OCI-M2 (cell line): ENCODE measurements at regions not wholly inside any gene's neighbourhood (a gene's known extent, or its start where the extent isn't known, plus 50 kb on each side); places are given as distances from the start of the nearest gene placed in this dataset.

ENCODE experiments used
- DNase-seq: peaks from one replicate; lab custom pipeline; 2025; ENCODE audit not compliant: unreplicated experiment; lab: John Stamatoyannopoulos, UW

DNA sequence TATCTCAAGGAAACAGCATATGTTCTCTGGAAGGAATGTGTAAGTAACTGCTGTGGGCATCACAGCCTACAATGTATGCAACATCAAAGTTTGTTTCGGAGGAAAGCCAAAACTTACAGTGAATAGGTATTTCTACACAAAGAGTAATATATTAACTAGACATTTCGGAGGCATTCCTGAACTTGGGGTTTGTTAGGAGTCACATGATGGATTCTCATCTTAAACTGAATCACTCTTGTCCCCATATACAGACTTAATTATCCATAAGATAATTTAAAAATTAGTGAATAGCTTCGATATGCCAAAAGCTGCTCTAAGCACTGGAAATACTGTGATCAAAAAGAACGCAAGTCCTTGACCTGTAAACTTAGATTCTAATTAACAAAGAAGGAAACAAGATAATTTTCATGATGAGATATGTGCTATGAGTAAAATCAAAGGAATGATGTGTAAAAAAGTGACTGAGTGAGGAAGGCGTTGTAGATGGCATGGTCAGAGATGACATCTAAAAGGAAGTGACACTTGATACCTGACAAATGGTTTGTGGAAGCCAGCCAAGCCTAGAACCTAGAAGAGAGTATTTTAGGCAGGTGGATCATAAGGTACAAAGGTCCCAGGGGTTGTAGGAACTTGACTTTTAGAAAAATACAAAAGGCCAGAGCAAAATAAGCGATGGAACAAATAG is 273.1 kb downstream of the MRPL39 start:
- DNase-seq: no peak

DNA sequence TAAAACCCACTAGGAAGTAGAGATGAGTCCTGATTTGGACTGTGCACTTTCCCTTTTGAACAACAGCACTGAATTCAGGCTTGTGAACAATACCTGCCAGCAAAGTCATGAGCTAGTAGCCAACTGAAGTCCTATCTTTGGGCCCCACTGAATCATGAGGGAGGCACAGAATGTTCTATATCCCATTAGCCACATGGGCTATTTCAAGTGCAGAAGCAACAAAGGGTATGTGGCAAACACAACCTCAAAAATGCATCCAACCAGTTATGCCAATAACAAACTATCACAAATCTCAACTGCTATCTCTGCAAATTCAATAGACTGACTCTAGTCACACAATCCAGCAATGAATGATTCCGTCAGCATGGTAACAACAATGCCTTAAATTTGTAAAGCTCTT is 276.0 kb downstream of the MRPL39 start:
- no peak for DNase-seq

DNA sequence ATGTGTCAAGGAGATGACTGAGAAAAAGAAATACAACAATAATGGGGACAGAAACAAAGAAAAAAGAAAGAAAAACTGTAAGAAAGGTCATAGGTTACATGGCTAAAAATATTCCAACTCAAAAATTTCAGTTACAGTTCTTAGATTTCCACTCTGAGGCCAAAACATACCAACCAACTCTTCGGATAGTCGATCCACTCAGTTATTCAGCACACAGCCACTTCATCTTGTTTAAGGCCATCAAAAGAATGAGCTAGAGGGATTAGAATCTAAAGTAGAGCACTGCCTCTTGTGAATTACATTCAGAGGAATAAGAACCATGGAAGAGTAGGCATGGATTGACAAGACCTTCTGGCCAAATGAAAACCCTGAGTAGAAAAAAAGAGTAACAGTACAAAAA is 277.0 kb downstream of the MRPL39 start:
- no peak for DNase-seq

DNA sequence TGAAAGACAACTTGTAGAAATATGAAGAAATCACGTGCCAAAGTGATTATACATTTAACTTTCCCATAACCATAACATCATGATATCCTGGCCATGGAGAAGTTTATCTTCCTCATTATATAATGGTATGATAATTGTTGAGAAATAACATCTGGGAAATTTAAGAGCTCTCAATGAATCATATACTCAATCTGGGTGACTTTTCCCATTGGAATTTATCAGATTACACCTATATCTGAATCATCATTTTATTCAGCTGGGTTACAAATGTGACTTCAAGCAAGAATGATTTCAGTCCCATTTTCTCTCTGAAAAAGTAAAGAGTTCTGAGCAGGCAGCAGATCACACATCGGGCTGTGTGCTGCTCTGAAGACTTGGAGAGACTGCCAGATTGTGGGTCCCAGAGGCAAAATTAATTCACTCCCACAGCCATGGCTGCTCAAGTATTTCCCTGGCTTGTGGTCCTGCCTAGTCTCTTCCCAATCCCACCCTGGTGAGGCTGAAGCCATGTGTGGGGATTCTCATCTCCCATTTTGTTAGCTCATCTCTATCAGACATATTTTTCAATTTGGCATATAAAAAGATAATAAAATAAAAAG is 278.0 kb downstream of the MRPL39 start:
- DNase-seq: no peak

DNA sequence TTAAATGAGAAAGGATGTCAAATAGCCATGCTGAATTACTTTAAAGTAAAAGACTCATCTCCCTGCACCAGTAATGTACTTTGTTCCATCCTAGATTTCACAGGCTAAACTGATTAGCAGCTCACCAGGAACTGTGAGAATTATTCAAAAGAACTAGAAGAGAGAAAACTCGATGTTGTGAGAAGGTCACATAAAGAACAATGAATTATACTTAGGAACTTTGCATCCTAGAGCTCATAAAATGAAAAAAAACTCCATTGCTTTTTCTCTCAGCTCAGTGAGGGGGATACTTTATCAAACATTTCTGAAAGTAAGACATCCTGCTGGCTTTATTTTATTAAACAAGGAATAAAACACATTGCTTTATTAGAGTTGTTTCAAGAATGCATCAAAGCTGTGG is 278.5 kb downstream of the MRPL39 start:
- no peak for DNase-seq

DNA sequence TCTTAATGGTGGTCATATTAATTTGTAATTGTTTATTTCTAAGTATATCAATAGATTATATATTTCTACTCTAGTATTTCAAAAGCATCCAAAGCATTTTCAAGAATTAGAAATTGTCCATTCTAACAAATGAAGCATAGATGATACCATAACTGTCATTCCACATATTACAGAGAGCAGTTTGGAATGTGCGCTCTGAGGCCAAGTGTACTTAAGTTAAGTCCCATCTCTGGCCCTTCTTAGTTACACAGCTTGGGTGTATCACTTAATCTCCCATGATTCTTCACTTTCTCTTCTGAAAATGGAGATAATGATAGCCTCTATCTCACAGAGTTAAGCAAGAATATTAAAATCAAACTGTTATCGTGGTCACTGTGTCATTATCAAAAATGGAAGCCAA is 281.1 kb downstream of the MRPL39 start:
- DNase-seq: no peak

DNA sequence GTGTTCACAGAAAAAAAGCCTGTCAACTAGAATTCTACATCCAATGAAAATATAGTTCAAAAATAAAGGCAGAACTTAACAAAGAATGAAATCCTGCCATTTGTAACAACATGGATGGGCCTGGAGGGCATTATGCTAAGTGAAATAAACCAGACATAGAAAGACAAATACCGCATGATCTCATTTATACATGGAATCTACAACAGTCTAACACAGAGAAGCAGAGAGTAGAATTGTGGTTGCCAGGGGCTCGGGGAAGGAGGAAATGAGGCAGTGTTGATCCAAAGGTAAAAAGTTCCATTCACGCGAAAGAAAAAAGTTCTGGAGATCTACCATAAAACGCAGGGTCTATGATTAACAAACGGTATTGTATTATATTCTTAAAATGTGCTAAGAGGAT is 282.6 kb downstream of the MRPL39 start:
- no peak for DNase-seq

DNA sequence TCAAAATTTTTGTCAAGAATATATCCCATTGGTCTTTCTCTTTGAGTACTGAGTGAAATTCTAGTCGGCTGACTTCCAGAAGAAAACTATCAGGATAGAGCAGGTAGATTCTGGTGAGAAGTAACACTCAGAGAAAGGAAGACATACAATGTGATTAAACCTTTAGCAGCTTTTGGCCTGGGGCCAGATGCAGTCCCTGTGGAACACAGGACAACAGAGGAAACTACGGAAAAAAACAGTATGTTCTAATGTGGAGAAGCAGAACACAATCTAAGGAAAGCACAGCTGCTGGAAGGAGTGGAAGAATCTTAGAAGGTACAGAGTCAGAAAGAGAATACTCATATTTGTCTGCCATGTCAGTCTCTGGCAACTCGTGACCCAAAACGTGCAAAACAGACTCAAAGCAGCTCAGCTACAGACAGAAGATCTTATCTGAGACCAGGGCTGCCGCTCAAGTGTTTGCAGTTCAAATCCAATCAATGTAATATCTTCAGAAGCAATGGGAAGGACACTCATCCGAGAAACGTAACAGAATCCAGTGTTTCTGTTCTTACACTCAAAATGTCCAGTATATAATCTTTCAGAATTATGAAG is 283.8 kb downstream of the MRPL39 start:
- no peak for DNase-seq

DNA sequence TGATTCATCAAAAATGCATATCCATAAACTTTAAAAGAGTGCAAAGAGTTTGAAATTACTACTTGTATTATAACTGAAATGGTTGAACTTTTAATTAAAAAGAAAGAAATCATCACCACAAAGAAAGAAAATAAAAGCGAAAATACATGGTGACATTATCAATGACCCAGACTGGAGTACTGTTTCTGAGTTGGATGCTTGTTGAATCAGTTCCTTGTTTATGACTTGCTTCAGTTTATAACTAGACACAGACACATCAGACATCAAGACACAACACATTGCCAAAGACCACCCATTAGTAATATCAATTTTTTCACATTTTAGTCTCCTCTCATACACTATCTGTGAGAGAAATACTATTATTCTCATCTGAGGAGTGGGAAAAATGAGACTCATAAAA is 293.0 kb downstream of the MRPL39 start:
- DNase-seq: no peak

DNA sequence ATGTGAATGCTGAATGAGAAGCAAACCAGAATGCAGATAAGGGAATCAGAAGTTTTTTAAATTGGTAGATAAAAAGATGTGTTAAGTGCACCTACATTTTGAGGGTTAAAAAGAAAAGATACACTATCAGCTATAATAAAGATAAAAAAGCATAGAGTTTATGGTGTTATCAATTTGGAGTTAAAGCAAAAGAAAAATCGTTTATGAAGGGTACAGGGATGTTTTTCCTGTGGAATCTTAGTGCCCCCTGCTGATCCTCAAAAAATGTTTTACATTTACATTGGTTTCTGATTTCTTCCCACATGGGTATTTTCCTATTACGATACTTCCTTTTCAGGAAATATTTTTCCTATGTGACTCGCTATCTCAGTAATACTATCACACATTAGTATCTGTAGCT is 293.5 kb downstream of the MRPL39 start:
- no peak for DNase-seq

DNA sequence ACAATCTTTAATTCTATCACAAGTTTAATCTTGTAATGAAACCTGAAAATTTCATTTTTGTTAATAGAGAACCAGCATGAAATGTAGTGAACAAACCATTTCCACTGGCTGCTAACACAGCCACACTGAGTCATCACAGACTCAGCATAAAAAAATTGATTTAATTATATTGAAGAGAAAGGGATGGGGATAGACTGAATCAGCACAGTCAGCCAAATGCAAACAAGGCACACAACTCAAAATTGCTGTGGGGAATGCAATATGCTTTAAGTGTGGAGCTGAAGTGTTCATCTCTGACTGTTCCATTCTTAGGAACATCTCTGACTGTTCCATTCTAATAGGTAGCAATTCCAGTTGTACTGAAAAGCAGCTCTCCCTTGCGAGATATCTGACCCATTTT is 299.8 kb downstream of the MRPL39 start:
- DNase-seq: no peak

DNA sequence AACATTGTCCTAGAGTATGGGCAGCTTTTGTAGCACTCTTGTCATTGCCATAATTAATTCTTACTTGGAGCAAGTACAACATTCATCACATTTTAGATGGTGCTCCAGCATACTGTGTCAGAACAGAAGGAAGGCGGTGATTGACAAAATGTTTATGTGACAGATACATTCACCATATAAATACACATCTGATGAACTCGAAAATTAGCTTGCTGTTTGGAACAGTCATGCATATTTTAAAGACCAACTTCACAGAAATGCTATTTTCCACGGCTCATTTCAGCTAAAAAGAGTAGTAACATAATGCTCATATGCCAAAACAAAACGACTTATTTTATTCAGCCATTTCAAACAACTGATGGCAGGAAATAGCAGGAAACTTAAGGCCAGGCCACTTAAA is 302.7 kb downstream of the MRPL39 start:
- DNase-seq: no peak

DNA sequence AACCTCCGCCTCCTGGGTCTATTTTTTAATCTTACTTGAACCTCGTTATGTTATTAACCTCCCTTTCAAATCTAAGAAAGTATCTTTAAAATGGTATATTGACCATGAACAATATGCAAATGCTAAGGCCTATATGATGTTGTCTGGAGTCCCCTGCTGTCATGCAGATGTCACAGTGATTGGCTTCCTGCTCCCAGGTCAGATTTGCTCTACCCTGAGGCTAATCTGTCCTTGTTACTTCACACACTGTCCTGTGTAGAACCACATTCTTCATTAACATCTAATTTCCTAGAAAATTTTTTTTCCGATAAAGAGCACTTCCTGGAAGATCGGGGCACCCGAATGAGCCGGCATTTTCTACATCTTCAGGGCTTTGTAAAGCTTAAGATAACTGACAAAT is 306.6 kb downstream of the MRPL39 start:
- no peak for DNase-seq

DNA sequence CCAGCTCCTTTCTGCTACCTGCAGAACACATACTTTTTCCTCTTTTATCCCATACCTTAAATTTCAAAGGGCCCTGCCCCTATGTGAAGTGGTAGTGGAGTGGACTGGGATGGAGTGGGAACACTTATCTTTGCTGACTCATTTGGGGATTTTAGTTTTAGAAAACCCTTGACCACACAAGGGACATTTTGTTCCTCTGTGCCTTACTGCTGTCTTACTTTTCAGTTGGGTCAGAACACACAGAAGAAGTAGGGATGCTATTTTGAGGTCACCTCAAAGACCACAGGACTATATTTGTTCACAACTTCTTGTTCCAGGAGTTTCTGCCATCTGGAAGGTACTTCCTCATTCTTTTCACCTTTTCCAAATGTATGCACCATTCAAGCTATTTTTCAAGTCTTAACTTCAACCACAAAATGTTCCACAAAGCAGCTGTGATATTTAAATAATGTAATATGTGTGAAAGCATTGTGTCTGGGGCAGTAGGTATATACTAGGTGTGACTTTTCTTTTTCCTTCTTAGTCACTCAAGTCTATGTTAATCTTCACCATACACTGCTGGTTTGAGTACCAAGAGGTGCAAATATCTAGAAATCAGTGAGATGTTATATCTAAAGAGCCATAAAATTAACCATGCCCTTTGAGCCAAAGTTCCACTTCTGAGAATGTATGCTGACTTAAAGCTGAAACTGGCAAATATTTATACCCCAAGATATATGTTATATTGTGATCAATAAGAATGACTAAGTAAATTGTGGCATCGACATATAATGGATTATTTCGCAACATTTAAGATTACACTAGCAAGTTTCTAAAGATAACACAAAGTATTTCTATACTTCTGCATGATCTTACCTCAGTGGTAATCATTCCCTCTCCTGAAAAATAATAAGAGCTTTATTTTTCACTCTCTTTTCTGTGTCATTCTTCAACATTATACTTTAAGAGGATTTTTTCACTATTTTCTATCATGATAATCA is 308.5 kb downstream of the MRPL39 start:
- DNase-seq: no peak

DNA sequence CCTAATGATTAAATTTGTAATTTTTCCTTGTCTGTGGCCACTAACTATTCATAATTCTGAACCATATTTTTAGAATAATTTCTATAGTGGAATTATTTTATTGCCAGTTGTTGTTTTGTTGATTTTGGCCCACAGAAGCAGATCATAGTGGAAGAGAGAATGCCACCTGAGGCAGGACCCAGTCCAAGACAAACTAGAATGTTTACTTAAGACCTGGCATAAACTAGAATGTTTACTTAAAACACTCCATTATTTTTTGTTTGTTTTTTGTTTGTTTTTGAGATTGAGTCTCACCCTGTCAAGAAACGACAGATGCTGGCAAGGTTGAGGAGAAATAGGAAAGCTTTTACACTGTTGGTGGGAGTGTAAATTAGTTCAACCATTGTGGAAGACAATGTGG is 310.2 kb downstream of the MRPL39 start:
- DNase-seq: no peak

DNA sequence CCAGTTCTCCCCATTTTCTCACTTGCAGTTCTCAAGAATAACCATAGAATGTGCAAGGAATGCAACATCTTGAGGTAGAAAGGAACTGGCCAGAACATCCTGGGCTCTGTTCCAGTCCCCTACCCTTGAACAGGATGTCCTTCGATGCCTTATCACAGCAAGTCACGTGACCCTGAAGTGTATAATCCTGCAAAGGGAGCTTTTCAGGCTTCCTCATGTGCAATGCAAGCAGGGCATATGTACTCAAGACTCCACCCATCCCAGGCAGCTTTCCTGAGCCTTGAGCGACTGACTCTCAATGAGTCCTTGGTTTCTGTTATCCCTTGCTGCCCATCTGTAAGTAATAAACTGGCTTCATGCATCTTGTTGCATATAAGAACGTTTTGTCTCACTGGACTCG is 311.0 kb downstream of the MRPL39 start:
- no peak for DNase-seq

DNA sequence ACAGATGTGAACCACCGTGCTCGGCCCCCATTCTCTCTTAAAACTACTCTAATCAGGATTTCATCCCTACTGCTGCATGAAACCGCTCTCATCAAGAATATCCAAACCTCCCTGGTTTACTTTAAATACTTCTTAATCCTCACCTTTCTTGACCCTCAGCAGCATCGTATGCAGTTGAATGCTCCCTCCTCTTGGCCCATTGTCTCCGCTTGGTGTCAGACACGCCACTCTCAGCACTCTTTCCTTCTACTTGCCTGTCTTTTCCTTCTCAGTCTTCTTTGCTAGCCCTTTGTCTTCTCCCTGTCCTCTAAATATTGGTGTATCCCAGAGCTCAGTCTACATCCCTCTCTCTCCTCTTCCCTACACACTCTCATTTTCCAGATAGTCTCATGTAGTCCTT is 314.9 kb downstream of the MRPL39 start:
- no peak for DNase-seq

DNA sequence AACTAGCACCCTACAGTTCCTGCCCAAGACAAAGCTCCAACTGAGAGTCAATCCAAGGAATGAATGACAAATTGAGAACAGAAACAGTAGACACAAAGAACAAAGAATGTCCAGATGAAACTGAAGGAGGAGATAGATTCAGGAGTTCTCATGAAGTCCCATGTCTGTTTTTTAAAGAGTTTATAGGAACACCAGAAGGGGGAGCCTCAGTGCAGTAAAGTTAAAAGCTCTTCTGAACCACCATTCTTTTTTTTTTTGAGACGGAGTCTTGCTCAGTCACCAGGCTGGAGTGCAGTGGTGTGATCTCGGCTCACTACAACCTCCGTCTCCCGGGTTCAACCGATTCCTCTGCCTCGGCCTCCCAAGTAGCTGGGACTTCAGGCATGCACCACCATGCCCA is 323.6 kb downstream of the MRPL39 start:
- DNase-seq: no peak

DNA sequence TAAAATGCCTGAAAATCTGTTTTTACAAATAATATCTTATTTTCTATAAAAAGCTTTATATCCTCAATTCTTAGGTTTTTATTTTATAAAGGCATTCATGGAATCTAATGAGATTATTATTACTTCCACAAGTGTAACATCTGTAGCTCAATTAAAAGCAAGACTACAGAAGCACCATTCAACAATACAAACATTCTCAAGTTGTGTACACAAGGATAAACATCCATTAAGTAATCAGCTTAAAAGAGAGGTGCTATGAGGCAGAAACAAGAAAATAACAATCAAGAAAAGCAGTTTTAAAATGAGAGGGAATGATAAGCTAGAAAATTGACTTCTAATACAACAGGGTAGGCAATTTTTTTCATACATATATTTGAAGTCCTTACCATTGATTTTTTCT is 326.1 kb downstream of the MRPL39 start:
- no peak for DNase-seq

DNA sequence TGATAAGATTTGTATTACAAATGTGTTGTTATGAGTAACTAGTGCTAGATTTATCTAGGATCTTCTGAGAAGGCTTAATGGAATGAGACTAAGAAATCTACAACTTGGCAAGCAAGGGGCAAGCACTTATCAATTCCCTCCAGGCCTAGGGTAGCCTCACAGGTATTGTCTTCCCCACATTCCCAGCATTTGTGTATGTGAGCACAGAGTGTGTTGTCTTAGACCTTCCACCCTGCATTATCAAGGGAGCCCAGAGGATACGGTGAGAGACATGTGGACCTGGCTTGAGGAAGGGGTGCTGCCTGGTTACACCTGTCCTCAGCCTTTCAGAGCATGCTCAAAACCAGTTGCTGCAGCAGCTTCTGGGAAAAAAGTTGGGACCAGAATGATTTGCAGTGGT is 327.2 kb downstream of the MRPL39 start:
- DNase-seq: no peak

DNA sequence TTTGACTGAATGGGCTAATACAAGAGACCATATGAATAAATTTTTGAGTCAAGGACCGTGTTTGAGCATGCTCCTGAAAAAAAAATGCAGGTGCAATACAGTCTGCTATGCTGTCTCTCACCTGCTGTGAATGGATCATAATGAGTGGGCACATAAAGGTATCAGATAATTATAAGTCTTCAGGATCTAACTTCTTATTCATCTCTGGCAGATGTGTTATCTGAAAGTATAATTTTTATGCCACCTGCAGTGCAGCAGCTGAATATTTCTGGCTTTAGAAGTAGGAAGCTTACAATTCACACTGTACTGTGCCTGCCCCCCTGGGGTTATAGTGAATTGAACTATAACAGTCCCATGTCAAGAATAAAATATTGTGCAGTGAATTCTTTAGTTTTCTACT is 333.3 kb downstream of the MRPL39 start:
- no peak for DNase-seq
